CD14-positive monocyte (primary cell): ENCODE measurements at regions not wholly inside any gene's neighbourhood (a gene's known extent, or its start where the extent isn't known, plus 50 kb on each side); places are given as distances from the start of the nearest gene placed in this dataset.

Source experiments
- DNase-seq, 3 donors: peaks; one replicate each; pipeline ENCODE4 v3.0.0-alpha.2; 2011 to 2022
- H2AFZ ChIP-seq: 2 replicates; pipeline ENCODE4 v1.6.0; 2012; ENCODE audit warnings: mild to moderate bottlenecking, low read depth, low read length, inconsistent platforms; ENCODE audit not compliant: insufficient read depth, poor library complexity, severe bottlenecking
- H3K27ac ChIP-seq, 2 donors: 1 replicate in 1 of 2; 2 replicates in 1 of 2; pipeline ENCODE4 v1.5.1; 2012 to 2013; ENCODE audit warnings: low read length in 2 of 2, control low read depth in 1 of 2, inconsistent platforms in 1 of 2, low read depth in 1 of 2, mild to moderate bottlenecking in 1 of 2
- H3K27me3 ChIP-seq, 2 donors: one replicate each; pipeline versions ENCODE4 v1.6.0 to v1.6.1; 2011 to 2013; ENCODE audit warnings: low read length in 2 of 2; ENCODE audit not compliant: control insufficient read depth in 2 of 2, insufficient read depth in 2 of 2
- H3K36me3 ChIP-seq, 2 donors: replicated peaks in 1 of 2; 1 replicate in 1 of 2; 2 replicates in 1 of 2; pipeline versions ENCODE4 v1.5.1 to v1.6.1; 2012 to 2013; ENCODE audit warnings: low read length in 2 of 2, control low read depth in 1 of 2, inconsistent platforms in 1 of 2, mild to moderate bottlenecking in 1 of 2; ENCODE audit not compliant: insufficient read depth in 2 of 2, control insufficient read depth in 1 of 2
- H3K4me1 ChIP-seq, 2 donors: 1 replicate in 1 of 2; 2 replicates in 1 of 2; pipeline versions ENCODE4 v1.5.1 to v1.6.1; 2012 to 2013; ENCODE audit warnings: low read length in 2 of 2, control low read depth in 1 of 2, inconsistent platforms in 1 of 2, mild to moderate bottlenecking in 1 of 2, moderate library complexity in 1 of 2; ENCODE audit not compliant: insufficient read depth in 2 of 2, control insufficient read depth in 1 of 2
- H3K4me2 ChIP-seq: replicated peaks from 2 replicates; pipeline ENCODE3; 2012; ENCODE audit warnings: low read length, moderate library complexity, mild to moderate bottlenecking; ENCODE audit not compliant: poor library complexity, severe bottlenecking; ENCODE audit errors: extremely low read depth
- H3K4me3 ChIP-seq, 3 experiments: fragments of 200-600 bp in 1 of 3; sonication (generic) in 1 of 3; replicated peaks in 1 of 3; 1 replicate in 2 of 3; 2 replicates in 1 of 3; pipeline ENCODE4 v1.5.1; 2011 to 2013; ENCODE audit warnings: low read length in 3 of 3, mild to moderate bottlenecking in 3 of 3, control low read depth in 2 of 3, low read depth in 2 of 3, inconsistent platforms in 1 of 3, moderate library complexity in 1 of 3
- H3K79me2 ChIP-seq: 2 replicates; pipeline ENCODE4 v1.6.0; 2012; ENCODE audit warnings: mild to moderate bottlenecking, control low read depth, inconsistent platforms, low read length, moderate library complexity; ENCODE audit not compliant: insufficient read depth
- H3K9ac ChIP-seq: 2 replicates; pipeline ENCODE4 v1.6.0; 2017; ENCODE audit warnings: low read length, mild to moderate bottlenecking; ENCODE audit not compliant: insufficient read depth, poor library complexity, severe bottlenecking
- H3K9me3 ChIP-seq, 2 donors: replicated peaks in 1 of 2; 1 replicate in 1 of 2; 2 replicates in 1 of 2; pipeline versions ENCODE4 v1.5.1 to v1.6.1; 2012 to 2013; ENCODE audit warnings: low read length in 2 of 2, control low read depth in 1 of 2; ENCODE audit not compliant: control insufficient read depth in 1 of 2, insufficient read depth in 1 of 2
- H4K20me1 ChIP-seq: 2 replicates; pipeline ENCODE4 v1.6.0; 2012; ENCODE audit warnings: mild to moderate bottlenecking, low read length, control low read depth, moderate library complexity; ENCODE audit not compliant: insufficient read depth
- H3K27ac Mint-ChIP-seq, 7 donors: one replicate each; pipeline ENCODE4 v1.8.0; 2020; ENCODE audit warnings: mild to moderate bottlenecking in 7 of 7, mixed read lengths in 7 of 7, moderate library complexity in 6 of 7, inconsistent platforms in 2 of 7
- H3K27me3 Mint-ChIP-seq, 3 donors: one replicate each; pipeline ENCODE4 v1.8.0; 2021 to 2022; ENCODE audit warnings: low read depth in 3 of 3, mild to moderate bottlenecking in 3 of 3, mixed read lengths in 3 of 3, moderate library complexity in 3 of 3, inconsistent platforms in 1 of 3
- H3K36me3 Mint-ChIP-seq, 2 donors: one replicate each; pipeline ENCODE4 v1.8.0; 2020; ENCODE audit warnings: mixed read lengths in 2 of 2, inconsistent platforms in 1 of 2, mild to moderate bottlenecking in 1 of 2
- H3K4me1 Mint-ChIP-seq: one replicate; pipeline ENCODE4 v1.8.0; 2020; ENCODE audit warnings: mild to moderate bottlenecking, mixed read lengths
- H3K4me3 Mint-ChIP-seq, 2 donors: one replicate each; pipeline ENCODE4 v1.8.0; 2020; ENCODE audit warnings: mild to moderate bottlenecking in 2 of 2, mixed read lengths in 2 of 2, moderate library complexity in 1 of 2
- H3K9me3 Mint-ChIP-seq, 7 donors: one replicate each; pipeline ENCODE4 v1.8.0; 2020 to 2022; ENCODE audit warnings: mixed read lengths in 7 of 7, mild to moderate bottlenecking in 6 of 7, moderate library complexity in 6 of 7, inconsistent platforms in 2 of 7
- WGBS: methylation state at CpG from one replicate; pipeline ENCODE4 v1.1.5; 2013; ENCODE audit warnings: missing lambda C conversion rate; ENCODE audit not compliant: insufficient coverage; 5-methylcytosine and 5-hydroxymethylcytosine counted together
- intact Hi-C, 2 donors: fragments of 100-400 bp; cut with micrococcal nuclease; formaldehyde crosslinking; loops; one replicate each; pipeline versions ENCODE4 v1.15.0 to v1.15.1; 2023
- TF ChIP-seq, protein P1 (sequence below): fragments of 200-600 bp; IDR thresholded peaks from one replicate; pipeline ENCODE4 v1.8.0; 2022; ENCODE audit warnings: antibody characterized with exemption, mild to moderate bottlenecking

DNA sequence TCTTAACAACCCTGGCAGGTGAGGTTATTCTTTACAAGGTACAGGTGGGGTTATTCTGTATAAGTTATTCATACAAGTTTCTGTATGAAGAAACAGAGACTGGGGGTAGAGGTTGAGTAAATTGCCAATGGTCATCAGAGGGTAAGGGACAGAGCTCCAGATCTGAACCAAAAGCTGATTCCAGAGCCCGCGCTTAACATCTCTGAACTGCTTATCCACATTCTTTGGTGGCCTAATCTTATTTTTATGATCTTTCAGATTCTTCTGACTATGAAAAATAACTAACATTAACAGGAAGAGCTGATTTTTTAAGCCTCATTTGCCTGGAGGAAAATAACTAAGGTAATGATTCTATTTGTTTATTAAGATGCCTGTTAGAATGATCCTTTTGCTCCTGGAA, 63.9 kb upstream of the BARHL2 start:
- no peak overlapping the region for H3K27ac Mint-ChIP-seq
- no peaks in the 10 kb centered on the region for H3K4me1 Mint-ChIP-seq
- Histone ChIP-seq H3K36me3 (no peaks in the 10 kb centered on the region), H3K27ac (no peak overlapping the region), H2AFZ (no peak overlapping the region), H3K79me2 (no peaks in the 10 kb centered on the region), H3K4me1 (no peaks in the 10 kb centered on the region), H3K9me3 (no peaks in the 10 kb centered on the region), H3K4me3 (no peak overlapping the region), H3K4me2 (no peak overlapping the region), H3K9ac (no peak overlapping the region), H3K27me3 (no peaks in the 10 kb centered on the region), H4K20me1 (no peaks in the 10 kb centered on the region)
- no peaks in the 10 kb centered on the region for H3K36me3 Mint-ChIP-seq
- no peak overlapping the region for H3K4me3 Mint-ChIP-seq
- peaks cover 0 to 3% (median 0%) of the 10 kb centered on the region in 7 donors for H3K9me3 Mint-ChIP-seq
- no peak for DNase-seq
- intact Hi-C loops, result no loop called here
- TF ChIP-seq, protein P1, sequence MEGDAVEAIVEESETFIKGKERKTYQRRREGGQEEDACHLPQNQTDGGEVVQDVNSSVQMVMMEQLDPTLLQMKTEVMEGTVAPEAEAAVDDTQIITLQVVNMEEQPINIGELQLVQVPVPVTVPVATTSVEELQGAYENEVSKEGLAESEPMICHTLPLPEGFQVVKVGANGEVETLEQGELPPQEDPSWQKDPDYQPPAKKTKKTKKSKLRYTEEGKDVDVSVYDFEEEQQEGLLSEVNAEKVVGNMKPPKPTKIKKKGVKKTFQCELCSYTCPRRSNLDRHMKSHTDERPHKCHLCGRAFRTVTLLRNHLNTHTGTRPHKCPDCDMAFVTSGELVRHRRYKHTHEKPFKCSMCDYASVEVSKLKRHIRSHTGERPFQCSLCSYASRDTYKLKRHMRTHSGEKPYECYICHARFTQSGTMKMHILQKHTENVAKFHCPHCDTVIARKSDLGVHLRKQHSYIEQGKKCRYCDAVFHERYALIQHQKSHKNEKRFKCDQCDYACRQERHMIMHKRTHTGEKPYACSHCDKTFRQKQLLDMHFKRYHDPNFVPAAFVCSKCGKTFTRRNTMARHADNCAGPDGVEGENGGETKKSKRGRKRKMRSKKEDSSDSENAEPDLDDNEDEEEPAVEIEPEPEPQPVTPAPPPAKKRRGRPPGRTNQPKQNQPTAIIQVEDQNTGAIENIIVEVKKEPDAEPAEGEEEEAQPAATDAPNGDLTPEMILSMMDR, result no peak
- peaks cover 0 to 5% (median 2%) of the 10 kb centered on the region in 3 donors for H3K27me3 Mint-ChIP-seq
- WGBS, result no CpG with 5 or more reads among the region's 2 CpGs

DNA sequence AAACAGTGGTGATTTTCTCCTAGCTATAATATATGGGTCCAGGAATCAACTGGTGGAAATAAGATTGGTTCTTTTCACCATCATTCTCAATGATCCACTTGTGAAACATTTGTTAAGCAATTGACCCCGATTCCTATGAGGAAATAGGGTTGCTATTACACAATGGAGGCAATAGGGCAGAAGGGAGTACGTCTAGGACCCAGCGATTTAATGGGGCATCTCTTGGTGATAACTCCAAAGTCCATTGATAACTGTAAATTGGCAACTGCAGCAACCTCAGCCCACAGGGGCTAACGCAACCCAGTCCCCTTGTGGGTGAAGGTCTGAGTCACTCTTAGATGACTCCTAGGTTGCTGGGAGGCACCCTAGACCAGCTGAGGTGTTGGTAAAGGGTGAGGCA, 62.5 kb upstream of the BARHL2 start:
- Histone ChIP-seq H3K4me3 (no peak overlapping the region), H3K27ac (no peak overlapping the region), H2AFZ (no peak overlapping the region), H3K4me2 (no peak overlapping the region), H3K36me3 (no peaks in the 10 kb centered on the region), H3K9me3 (no peaks in the 10 kb centered on the region), H3K9ac (no peak overlapping the region), H3K27me3 (no peaks in the 10 kb centered on the region), H3K4me1 (no peaks in the 10 kb centered on the region), H3K79me2 (no peaks in the 10 kb centered on the region), H4K20me1 (no peaks in the 10 kb centered on the region)
- TF ChIP-seq, protein P1, result no peak
- H3K4me3 Mint-ChIP-seq, result no peak overlapping the region
- no peaks in the 10 kb centered on the region for H3K4me1 Mint-ChIP-seq
- peaks cover 0 to 5% (median 5%) of the 10 kb centered on the region in 3 donors for H3K27me3 Mint-ChIP-seq
- H3K36me3 Mint-ChIP-seq, result no peaks in the 10 kb centered on the region
- WGBS, result 74% methylated on average over 3 of the region's 4 CpGs
- no peak overlapping the region for H3K27ac Mint-ChIP-seq
- DNase-seq, result no peak
- H3K9me3 Mint-ChIP-seq, result peaks cover 0 to 3% (median 0%) of the 10 kb centered on the region in 7 donors
- intact Hi-C loops, result no loop called here
